Ovary (tissue), 7 donors: ENCODE measurements at regions not wholly inside any gene's neighbourhood (a gene's known extent, or its start where the extent isn't known, plus 50 kb on each side); places are given as distances from the start of the nearest gene placed in this dataset.

Source experiments
- DNase-seq, 5 donors: peaks; one replicate each; pipeline ENCODE4 v3.0.0-alpha.2; 2019 to 2020
- H3K27ac ChIP-seq, 2 donors: fragments of 200-600 bp; one replicate each; pipeline versions ENCODE4 v1.5.1 to v1.8.0; 2019 to 2022
- H3K27me3 ChIP-seq: fragments of 200-600 bp; one replicate; pipeline ENCODE4 v1.8.0; 2022
- H3K36me3 ChIP-seq: fragments of 200-600 bp; sonication (generic); one replicate; pipeline ENCODE4 v1.5.1; 2019
- H3K4me1 ChIP-seq: one replicate; pipeline ENCODE4 v1.8.1; 2013; ENCODE audit warnings: mild to moderate bottlenecking, moderate library complexity; ENCODE audit not compliant: insufficient read depth
- H3K4me3 ChIP-seq: fragments of 200-600 bp; sonication (generic); one replicate; pipeline ENCODE4 v1.5.1; 2017
- H3K9me3 ChIP-seq, 2 donors: fragments of 200-600 bp in 1 of 2; sonication (generic) in 1 of 2; one replicate each; pipeline versions ENCODE4 v1.5.1 to v1.8.1; 2013 to 2019; ENCODE audit warnings: mild to moderate bottlenecking in 1 of 2, moderate library complexity in 1 of 2
- EP300 ChIP-seq: sonication (generic); formaldehyde crosslinking; IDR thresholded peaks from one replicate; pipeline ENCODE4 v1.6.1; 2017; ENCODE audit warnings: antibody characterized with exemption
- POLR2A ChIP-seq: fragments of 450-650 bp; IDR thresholded peaks from one replicate; pipeline ENCODE4 v1.6.1; 2017; ENCODE audit warnings: antibody characterized with exemption, mild to moderate bottlenecking, moderate library complexity
- WGBS, 3 donors: extraction: QIAGEN DNeasy Blood & Tissue Kit in 1 of 3; methylation state at CpG; one replicate each; pipeline versions ENCODE4 v1.1.5 to v1.1.7; 2013 to 2017; 5-methylcytosine and 5-hydroxymethylcytosine counted together
- intact Hi-C, 4 donors: fragments of 100-400 bp; cut with DNase I; formaldehyde crosslinking; loops; one replicate each; pipeline versions ENCODE4 v1.11.0 to v1.15.1; 2022 to 2023
- TF ChIP-seq, protein P1 (sequence below), 3 donors: fragments of 450-650 bp in 2 of 3; fragments of 200-600 bp in 1 of 3; IDR thresholded peaks; one replicate each; pipeline versions ENCODE4 v1.5.1 to v1.8.0; 2016 to 2022; ENCODE audit warnings: antibody characterized with exemption in 3 of 3, mild to moderate bottlenecking in 1 of 3
- donor health status: DM: no; HTN: no; CAD: no; lungs with moderate emphysema.
- donor health status: DM: no; HTN: no; CAD: no.
- donor health status: Bipolar disorder and iron deficiency.
- donor health status: DM: no; HTN: no; CAD: no.
- donor health status: DM: yes; HTN: yes; CAD: no.

DNA sequence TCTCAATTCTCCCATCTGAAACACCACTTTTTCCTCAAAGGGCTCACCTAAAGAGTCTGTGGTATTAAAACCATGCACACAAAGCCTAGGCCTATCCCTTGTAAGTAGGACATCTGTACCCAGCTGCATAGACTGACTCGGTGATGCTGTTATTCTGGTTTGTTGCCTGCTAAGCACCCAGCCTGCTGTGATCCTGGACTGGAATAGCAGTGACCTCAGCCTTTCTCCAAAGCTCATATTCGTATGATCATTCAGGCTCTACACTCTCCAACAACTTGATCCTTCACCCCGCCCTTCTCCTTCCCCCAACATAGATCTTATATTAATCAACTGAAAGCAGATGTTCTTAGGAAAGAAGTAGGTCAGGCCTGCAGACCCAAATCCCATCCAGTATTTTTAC, 81.4 kb upstream of the WWC1 start:
- WGBS, 3 donors, result 86 to 90% (median 89%) methylated on average over 3 of the region's 3 CpGs
- Histone ChIP-seq H3K4me3 (no peak overlapping the region), H3K27me3 (no peaks in the 10 kb centered on the region), H3K36me3 (no peaks in the 10 kb centered on the region), H3K9me3 (no peaks in the 10 kb centered on the region), H3K4me1 (no peaks in the 10 kb centered on the region), H3K27ac (no peak overlapping the region)
- DNase-seq, result no peak
- TF ChIP-seq EP300 (no peak), POLR2A (no peak)
- TF ChIP-seq, protein P1, sequence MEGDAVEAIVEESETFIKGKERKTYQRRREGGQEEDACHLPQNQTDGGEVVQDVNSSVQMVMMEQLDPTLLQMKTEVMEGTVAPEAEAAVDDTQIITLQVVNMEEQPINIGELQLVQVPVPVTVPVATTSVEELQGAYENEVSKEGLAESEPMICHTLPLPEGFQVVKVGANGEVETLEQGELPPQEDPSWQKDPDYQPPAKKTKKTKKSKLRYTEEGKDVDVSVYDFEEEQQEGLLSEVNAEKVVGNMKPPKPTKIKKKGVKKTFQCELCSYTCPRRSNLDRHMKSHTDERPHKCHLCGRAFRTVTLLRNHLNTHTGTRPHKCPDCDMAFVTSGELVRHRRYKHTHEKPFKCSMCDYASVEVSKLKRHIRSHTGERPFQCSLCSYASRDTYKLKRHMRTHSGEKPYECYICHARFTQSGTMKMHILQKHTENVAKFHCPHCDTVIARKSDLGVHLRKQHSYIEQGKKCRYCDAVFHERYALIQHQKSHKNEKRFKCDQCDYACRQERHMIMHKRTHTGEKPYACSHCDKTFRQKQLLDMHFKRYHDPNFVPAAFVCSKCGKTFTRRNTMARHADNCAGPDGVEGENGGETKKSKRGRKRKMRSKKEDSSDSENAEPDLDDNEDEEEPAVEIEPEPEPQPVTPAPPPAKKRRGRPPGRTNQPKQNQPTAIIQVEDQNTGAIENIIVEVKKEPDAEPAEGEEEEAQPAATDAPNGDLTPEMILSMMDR (IDR thresholded peaks at IDR 0.05), result no peak
- intact Hi-C loops, result loop anchor here in 2 of 4 donors (10.0 kb wide), 1 partner anchor 485 kb away; no protein-coding TSS in a partner anchor

DNA sequence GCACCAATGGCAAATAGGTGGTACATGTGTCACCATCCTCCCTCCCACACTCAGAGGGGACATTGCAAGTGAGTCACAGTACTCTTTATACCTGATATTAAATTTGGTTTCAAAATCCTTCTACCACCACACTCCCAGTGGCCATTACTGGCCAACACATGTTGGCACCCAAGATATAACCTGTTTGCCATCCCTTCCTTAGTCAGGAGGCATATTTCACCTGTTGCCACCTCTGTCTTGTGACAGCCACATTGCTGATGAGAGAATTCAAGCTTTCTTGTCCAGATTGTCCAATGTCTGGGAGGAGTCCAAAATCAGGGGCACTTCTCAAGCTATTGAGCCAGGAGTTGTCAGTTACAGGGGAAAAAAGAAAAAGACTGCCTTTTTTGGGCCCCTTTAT, 80.2 kb upstream of the WWC1 start:
- Histone ChIP-seq H3K9me3 (no peaks in the 10 kb centered on the region), H3K36me3 (no peaks in the 10 kb centered on the region)
- TF ChIP-seq, protein P1 (IDR thresholded peaks at IDR 0.05), result no peak
- TF ChIP-seq POLR2A, result no peak
- TF ChIP-seq EP300, result no peak

DNA sequence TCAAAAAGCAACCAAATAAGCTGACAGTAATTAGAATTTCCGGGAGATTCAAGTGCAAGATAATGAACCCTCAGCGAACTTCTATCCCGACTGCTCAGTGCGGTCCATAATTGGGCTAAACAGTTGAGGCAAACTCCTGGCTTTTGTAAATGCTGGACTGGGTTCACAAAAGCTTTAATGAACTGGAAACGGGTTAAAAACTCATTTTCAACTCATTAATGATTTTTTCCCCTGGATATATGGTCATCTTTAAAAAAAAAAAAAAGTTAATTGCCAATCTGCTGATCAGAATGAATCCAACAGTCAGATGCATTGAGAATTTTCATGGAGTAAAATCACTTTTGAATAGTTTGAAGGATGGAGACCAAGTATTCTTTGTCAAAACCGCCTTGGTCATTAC, 79.5 kb upstream of the WWC1 start:
- WGBS, 3 donors, result 72 to 86% (median 79%) methylated on average over 6 of the region's 6 CpGs
- intact Hi-C loops, result loop anchor here in 2 of 4 donors (10.0 kb wide), 1 partner anchor 487 kb away; no protein-coding TSS in a partner anchor

More for the DNA sequence above, 80.2 kb upstream of the WWC1 start:
- Histone ChIP-seq H3K4me1 (no peaks in the 10 kb centered on the region), H3K27me3 (no peaks in the 10 kb centered on the region), H3K27ac (no peak overlapping the region), H3K4me3 (no peak overlapping the region)
- intact Hi-C loops, result loop anchor here in 2 of 4 donors (10.0 kb wide), 1 partner anchor 486 kb away; no protein-coding TSS in a partner anchor
- DNase-seq, result no peak

DNA sequence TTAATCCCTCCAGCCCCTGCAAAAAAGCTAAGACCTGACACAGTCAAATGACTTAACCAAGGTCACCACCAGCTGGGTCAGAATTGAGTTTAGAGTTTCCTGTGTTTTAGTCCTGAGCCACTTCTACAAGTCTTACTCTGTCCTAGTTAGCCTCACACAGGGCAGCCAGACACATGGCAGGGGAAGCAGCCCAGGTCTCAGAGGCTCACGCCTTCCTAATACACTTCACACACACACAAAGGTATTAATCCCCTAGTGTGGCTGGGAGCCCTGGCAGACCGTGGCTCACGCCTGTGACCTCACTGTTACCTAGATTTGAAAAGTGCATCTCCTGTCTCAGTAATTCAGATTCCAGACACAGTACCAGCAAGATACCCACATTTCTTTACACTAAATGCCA, 77.4 kb upstream of the WWC1 start:
- H3K9me3 ChIP-seq, result no peaks in the 10 kb centered on the region
- H3K27ac ChIP-seq, result no peak overlapping the region
- H3K27me3 ChIP-seq, result no peaks in the 10 kb centered on the region
- TF ChIP-seq POLR2A (no peak), EP300 (no peak)
- TF ChIP-seq, protein P1 (IDR thresholded peaks at IDR 0.05), result no peak
- WGBS, 3 donors, result 86 to 98% (median 93%) methylated on average over 3 of the region's 3 CpGs
- H3K4me3 ChIP-seq, result no peak overlapping the region
- DNase-seq, result no peak
- H3K4me1 ChIP-seq, result no peaks in the 10 kb centered on the region
- no peaks in the 10 kb centered on the region for H3K36me3 ChIP-seq
- intact Hi-C loops, result loop anchor here in 2 of 4 donors (10.0 kb wide), 1 partner anchor 489 kb away; no protein-coding TSS in a partner anchor

More for the DNA sequence above, 79.5 kb upstream of the WWC1 start:
- TF ChIP-seq, protein P1 (IDR thresholded peaks at IDR 0.05), result no peak
- no peak for TF ChIP-seq POLR2A
- TF ChIP-seq EP300, result no peak
- H3K9me3 ChIP-seq, result no peaks in the 10 kb centered on the region
- no peak for DNase-seq
- no peaks in the 10 kb centered on the region for H3K36me3 ChIP-seq
- no peaks in the 10 kb centered on the region for H3K4me1 ChIP-seq
- no peaks in the 10 kb centered on the region for H3K27me3 ChIP-seq
- H3K27ac ChIP-seq, result no peak overlapping the region
- no peak overlapping the region for H3K4me3 ChIP-seq
